Immature natural killer cell (primary cell): ENCODE measurements at regions not wholly inside any gene's neighbourhood (a gene's known extent, or its start where the extent isn't known, plus 50 kb on each side); places are given as distances from the start of the nearest gene placed in this dataset.

Experiments used
- DNase-seq, 3 donors: peaks; one replicate each; pipeline ENCODE4 v3.0.0; 2022; ENCODE audit warnings: mixed read lengths in 1 of 3
- H3K27ac Mint-ChIP-seq, 6 donors: one replicate each; pipeline ENCODE4 v1.8.0; 2020; ENCODE audit warnings: mixed read lengths in 6 of 6, mild to moderate bottlenecking in 5 of 6, inconsistent platforms in 4 of 6, moderate library complexity in 3 of 6
- H3K27me3 Mint-ChIP-seq, 3 donors: one replicate each; pipeline ENCODE4 v1.8.0; 2020 to 2021; ENCODE audit warnings: low read depth in 3 of 3, mild to moderate bottlenecking in 3 of 3, mixed read lengths in 3 of 3, moderate library complexity in 3 of 3, inconsistent platforms in 1 of 3
- H3K36me3 Mint-ChIP-seq, 3 donors: one replicate each; pipeline ENCODE4 v1.8.0; 2020; ENCODE audit warnings: mixed read lengths in 3 of 3, inconsistent platforms in 2 of 3, mild to moderate bottlenecking in 2 of 3
- H3K4me1 Mint-ChIP-seq, 2 donors: one replicate each; pipeline ENCODE4 v1.8.0; 2020; ENCODE audit warnings: inconsistent platforms in 2 of 2, mild to moderate bottlenecking in 2 of 2, mixed read lengths in 2 of 2, moderate library complexity in 1 of 2
- H3K4me3 Mint-ChIP-seq, 5 donors: one replicate each; pipeline ENCODE4 v1.8.0; 2020; ENCODE audit warnings: mild to moderate bottlenecking in 5 of 5, mixed read lengths in 5 of 5, inconsistent platforms in 3 of 5, moderate library complexity in 3 of 5
- H3K9me3 Mint-ChIP-seq, 6 donors: one replicate each; pipeline ENCODE4 v1.8.0; 2020; ENCODE audit warnings: mild to moderate bottlenecking in 6 of 6, mixed read lengths in 6 of 6, inconsistent platforms in 4 of 6, moderate library complexity in 3 of 6

GRCh38 chr14:97544571-97544970, 747.4 kb downstream of the VRK1 start:
- DNase-seq: no peak
- Mint-ChIP-seq H3K27ac (peak overlapping the region in 1 of 6 donors; percentile 3), H3K4me1 (peaks cover 18 to 21% of the 10 kb centered on the region in 2 donors)

DNA sequence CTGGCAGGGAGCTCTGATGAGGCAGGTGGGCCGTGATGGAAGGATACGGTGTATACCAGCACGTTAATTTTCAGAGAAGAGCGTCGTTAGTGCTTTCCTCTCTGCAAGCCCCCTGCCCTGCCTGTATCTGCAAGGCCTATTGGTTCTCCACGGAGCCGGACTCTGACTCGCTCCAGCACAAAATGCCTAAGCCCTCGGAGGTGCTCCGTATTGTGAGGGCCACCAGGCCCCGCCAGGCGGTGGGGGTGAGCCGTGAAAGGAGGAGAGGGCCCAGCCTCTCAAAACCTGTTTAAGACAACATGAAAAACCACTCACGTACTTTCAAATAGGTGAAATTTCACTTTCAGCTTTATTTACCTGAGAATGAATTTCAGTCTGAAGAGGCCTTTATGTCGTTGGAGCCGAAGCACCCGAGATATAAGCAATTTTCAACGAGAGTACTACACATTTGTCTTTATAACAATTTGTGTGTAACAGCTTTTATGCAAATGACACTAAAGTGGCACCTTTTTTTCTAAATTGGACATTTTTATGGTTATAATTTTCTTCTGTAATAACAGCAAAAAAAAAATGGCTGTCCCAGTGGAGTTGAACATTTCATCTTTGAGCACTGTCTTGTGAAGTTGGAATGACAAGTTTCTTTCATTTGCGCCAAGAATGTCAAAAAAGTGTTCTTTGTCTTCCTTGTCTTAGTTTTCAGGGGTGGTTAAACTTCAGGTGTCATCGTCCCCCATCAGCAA, 749.5 kb downstream of the VRK1 start:
- no peak overlapping the region for H3K27ac Mint-ChIP-seq
- H3K4me1 Mint-ChIP-seq: peaks cover 17 to 18% of the 10 kb centered on the region in 2 donors

More at GRCh38 chr14:97544571-97544970, 747.4 kb downstream of the VRK1 start:
- Mint-ChIP-seq H3K4me3 (peak overlapping the region in 2 of 5 donors; percentile 63 to 65), H3K9me3 (no peaks in the 10 kb centered on the region), H3K27me3 (peaks cover 2 to 7% (median 4%) of the 10 kb centered on the region in 3 donors), H3K36me3 (no peaks in the 10 kb centered on the region)

DNA sequence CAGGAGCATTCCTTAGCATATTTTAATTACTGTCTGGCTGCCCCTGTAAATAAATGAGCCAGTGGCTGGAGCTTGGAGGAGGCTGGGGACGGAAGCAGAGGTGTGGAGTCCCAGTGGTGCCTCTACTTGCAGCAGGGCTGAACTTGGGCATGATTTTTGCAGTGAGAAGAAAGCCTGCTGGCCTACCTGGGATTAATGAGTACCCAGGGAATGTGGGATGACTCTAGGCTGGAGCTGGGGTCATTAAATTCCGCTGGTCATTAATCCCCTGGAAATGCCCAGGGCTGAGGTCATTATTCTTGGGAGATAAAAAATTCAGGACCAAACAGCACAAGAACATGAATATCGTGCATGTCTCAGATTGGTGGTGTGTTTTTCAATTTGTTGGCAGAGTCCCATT, 753.3 kb downstream of the VRK1 start:
- H3K27me3 Mint-ChIP-seq: peaks cover 2 to 5% (median 2%) of the 10 kb centered on the region in 3 donors
- H3K4me3 Mint-ChIP-seq: no peak overlapping the region
- peaks cover 0 to 4% (median 0%) of the 10 kb centered on the region in 3 donors for H3K36me3 Mint-ChIP-seq
- DNase-seq: no peak
- peaks cover 0 to 1% (median 0%) of the 10 kb centered on the region in 6 donors for H3K9me3 Mint-ChIP-seq
- no peaks in the 10 kb centered on the region for H3K4me1 Mint-ChIP-seq
- H3K27ac Mint-ChIP-seq: no peak overlapping the region

More for the DNA sequence above, 749.5 kb downstream of the VRK1 start:
- Mint-ChIP-seq H3K9me3 (no peaks in the 10 kb centered on the region), H3K36me3 (no peaks in the 10 kb centered on the region), H3K4me3 (no peak overlapping the region), H3K27me3 (peaks cover 2 to 5% (median 4%) of the 10 kb centered on the region in 3 donors)
- DNase-seq: no peak

- Mint-ChIP-seq H3K27me3 (peaks cover 0 to 8% (median 3%) of the 10 kb centered on the region in 3 donors), H3K36me3 (peaks cover 0 to 12% (median 8%) of the 10 kb centered on the region in 3 donors), H3K4me3 (no peak overlapping the region), H3K9me3 (peaks cover 0 to 3% (median 0%) of the 10 kb centered on the region in 6 donors), H3K27ac (no peak overlapping the region), H3K4me1 (no peaks in the 10 kb centered on the region)
- DNase-seq: no peak
Measured at GRCh38 chr14:97554597-97554996, 757.4 kb downstream of the VRK1 start.

- Mint-ChIP-seq H3K27me3 (peaks cover 4 to 10% (median 5%) of the 10 kb centered on the region in 3 donors), H3K4me3 (no peak overlapping the region), H3K9me3 (peaks cover 0 to 10% (median 2%) of the 10 kb centered on the region in 6 donors), H3K27ac (no peak overlapping the region), H3K4me1 (no peaks in the 10 kb centered on the region), H3K36me3 (peaks cover 6 to 8% (median 6%) of the 10 kb centered on the region in 3 donors)
- DNase-seq: no peak
Measured at GRCh38 chr14:97564334-97564733, 767.2 kb downstream of the VRK1 start.

- Mint-ChIP-seq H3K4me1 (no peaks in the 10 kb centered on the region), H3K27me3 (peaks cover 1 to 7% (median 6%) of the 10 kb centered on the region in 3 donors), H3K4me3 (no peak overlapping the region), H3K9me3 (peaks cover 0 to 4% (median 0%) of the 10 kb centered on the region in 6 donors), H3K36me3 (peaks cover 0 to 14% (median 4%) of the 10 kb centered on the region in 3 donors), H3K27ac (no peak overlapping the region)
- DNase-seq: no peak
Measured at GRCh38 chr14:97571201-97571600, 774.0 kb downstream of the VRK1 start.

DNA sequence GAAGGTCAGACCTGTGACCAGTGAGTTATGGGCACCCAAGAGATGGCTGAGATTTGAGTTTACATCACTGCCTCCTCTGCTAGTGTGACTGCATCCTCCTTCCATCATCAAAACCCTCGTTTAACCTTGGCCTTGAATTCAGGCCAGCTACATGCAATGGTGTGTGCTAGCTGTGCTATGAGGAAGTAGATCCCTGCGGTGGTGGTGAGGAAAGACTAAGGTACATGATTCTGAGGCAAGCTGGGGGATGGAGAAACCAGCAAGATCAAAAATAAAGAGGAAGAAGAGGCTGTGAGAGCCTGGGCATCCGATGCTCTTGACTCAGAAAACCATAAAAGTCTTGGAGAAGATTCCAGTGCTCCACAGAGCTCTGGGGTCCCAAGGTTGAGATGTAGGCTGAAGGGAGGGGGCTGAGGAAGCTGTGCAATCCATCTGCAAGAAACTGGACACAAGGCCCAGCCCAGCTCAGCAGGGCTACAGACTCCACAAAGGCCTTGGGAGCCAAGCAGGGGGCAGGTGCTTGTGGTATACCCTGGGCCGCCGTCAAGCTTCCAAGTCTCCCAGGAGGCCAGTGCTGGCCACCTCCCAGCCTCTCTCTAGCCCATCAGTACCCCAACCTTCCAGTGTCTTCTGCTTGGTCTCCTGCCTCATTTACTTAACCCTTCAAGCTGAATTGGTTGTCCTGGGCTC, 774.8 kb downstream of the VRK1 start:
- no peak overlapping the region for H3K4me3 Mint-ChIP-seq
- peaks cover 0 to 14% (median 4%) of the 10 kb centered on the region in 3 donors for H3K36me3 Mint-ChIP-seq
- H3K27me3 Mint-ChIP-seq: peaks cover 1 to 7% (median 6%) of the 10 kb centered on the region in 3 donors
- H3K4me1 Mint-ChIP-seq: no peaks in the 10 kb centered on the region
- H3K27ac Mint-ChIP-seq: no peak overlapping the region
- no peak for DNase-seq
- H3K9me3 Mint-ChIP-seq: peaks cover 0 to 4% (median 0%) of the 10 kb centered on the region in 6 donors

GRCh38 chr14:97572583-97573458, 775.6 kb downstream of the VRK1 start:
- Mint-ChIP-seq H3K27me3 (peaks cover 1 to 7% (median 6%) of the 10 kb centered on the region in 3 donors), H3K27ac (no peak overlapping the region), H3K36me3 (peaks cover 0 to 14% (median 0%) of the 10 kb centered on the region in 3 donors), H3K9me3 (peaks cover 0 to 4% (median 0%) of the 10 kb centered on the region in 6 donors), H3K4me1 (no peaks in the 10 kb centered on the region), H3K4me3 (no peak overlapping the region)
- DNase-seq: no peak

DNA sequence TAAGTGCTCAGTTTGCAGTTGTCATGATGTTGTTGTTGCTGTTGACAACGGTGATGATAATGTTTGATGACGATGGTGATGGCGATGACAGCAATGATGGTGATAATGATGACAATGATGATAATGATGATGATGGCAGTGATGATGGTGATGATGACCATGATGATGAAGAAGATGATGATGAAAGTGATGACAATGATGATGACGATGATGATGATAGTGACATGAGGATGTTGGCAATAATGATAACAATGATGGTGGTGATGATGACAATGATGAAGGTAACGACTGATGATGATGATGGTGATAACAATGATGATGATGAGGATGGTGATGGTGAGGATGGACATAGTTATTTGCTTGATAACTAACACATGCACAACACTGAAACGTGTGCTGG, 778.5 kb downstream of the VRK1 start:
- H3K4me3 Mint-ChIP-seq: no peak overlapping the region
- no peaks in the 10 kb centered on the region for H3K4me1 Mint-ChIP-seq
- peaks cover 1 to 4% (median 2%) of the 10 kb centered on the region in 3 donors for H3K27me3 Mint-ChIP-seq
- peaks cover 0 to 4% (median 0%) of the 10 kb centered on the region in 6 donors for H3K9me3 Mint-ChIP-seq
- peaks cover 0 to 18% (median 0%) of the 10 kb centered on the region in 3 donors for H3K36me3 Mint-ChIP-seq
- DNase-seq: no peak
- H3K27ac Mint-ChIP-seq: no peak overlapping the region

- H3K4me1 Mint-ChIP-seq: no peaks in the 10 kb centered on the region
- H3K4me3 Mint-ChIP-seq: no peak overlapping the region
- peaks cover 0 to 1% (median 0%) of the 10 kb centered on the region in 6 donors for H3K9me3 Mint-ChIP-seq
- no peak for DNase-seq
- peaks cover 1 to 4% (median 2%) of the 10 kb centered on the region in 3 donors for H3K27me3 Mint-ChIP-seq
- H3K27ac Mint-ChIP-seq: no peak overlapping the region
- H3K36me3 Mint-ChIP-seq: peaks cover 0 to 15% (median 0%) of the 10 kb centered on the region in 3 donors
Measured at GRCh38 chr14:97578982-97579548, 781.9 kb downstream of the VRK1 start.

GRCh38 chr14:97581016-97581415, 783.8 kb downstream of the VRK1 start:
- Mint-ChIP-seq H3K36me3 (peaks cover 0 to 8% (median 0%) of the 10 kb centered on the region in 3 donors), H3K4me1 (peaks cover 4 to 8% of the 10 kb centered on the region in 2 donors), H3K4me3 (no peak overlapping the region), H3K9me3 (no peaks in the 10 kb centered on the region), H3K27ac (no peak overlapping the region), H3K27me3 (peaks cover 0 to 5% (median 5%) of the 10 kb centered on the region in 3 donors)
- no peak for DNase-seq

DNA sequence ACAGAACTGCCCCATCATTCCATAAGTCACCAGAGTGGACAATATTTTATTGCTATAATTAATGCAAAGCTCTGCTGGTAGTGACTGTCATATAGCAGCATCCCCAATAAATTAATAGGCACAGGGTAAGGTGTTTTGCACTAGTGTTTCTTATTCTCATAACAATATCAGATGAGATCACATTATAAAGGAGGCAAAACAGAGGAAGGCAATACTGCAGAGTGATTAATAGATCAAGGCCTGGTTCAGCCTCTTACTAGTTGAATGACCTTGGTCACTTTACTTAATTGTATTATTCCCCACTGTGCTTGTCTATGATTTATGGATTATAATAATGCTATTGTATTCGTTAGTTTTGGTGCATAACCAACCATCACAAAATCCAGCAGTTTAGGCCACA, 784.8 kb downstream of the VRK1 start:
- Mint-ChIP-seq H3K27me3 (peaks cover 0 to 5% (median 5%) of the 10 kb centered on the region in 3 donors), H3K27ac (no peak overlapping the region), H3K4me1 (peaks cover 4 to 8% of the 10 kb centered on the region in 2 donors), H3K36me3 (peaks cover 0 to 8% (median 0%) of the 10 kb centered on the region in 3 donors), H3K4me3 (no peak overlapping the region), H3K9me3 (no peaks in the 10 kb centered on the region)
- no peak for DNase-seq

GRCh38 chr14:97584528-97584927, 787.3 kb downstream of the VRK1 start:
- Mint-ChIP-seq H3K4me1 (peaks cover 21 to 23% of the 10 kb centered on the region in 2 donors), H3K4me3 (no peak overlapping the region), H3K27ac (no peak overlapping the region), H3K36me3 (peaks cover 0 to 4% (median 0%) of the 10 kb centered on the region in 3 donors), H3K9me3 (no peaks in the 10 kb centered on the region), H3K27me3 (peaks cover 0 to 5% (median 5%) of the 10 kb centered on the region in 3 donors)
- DNase-seq: no peak
